Stimulated activated CD4-positive, alpha-beta T cell treated with anti-CD3 and anti-CD28 coated beads, TNF-alpha, amount 100 ng/mL, for 24 hours (primary cell): ENCODE measurements at regions not wholly inside any gene's neighbourhood (a gene's known extent, or its start where the extent isn't known, plus 50 kb on each side); places are given as distances from the start of the nearest gene placed in this dataset.
"Not testable (repeated sequence)": the region's sequence is repeated elsewhere in the genome, so short reads cannot be mapped to it uniquely, and the experiment has no call there.

Experiments used
- DNase-seq, 3 experiments: peaks; one replicate each; pipeline ENCODE4 v3.0.0-alpha.2; 2020; ENCODE audit warnings: low read depth in 3 of 3

DNA sequence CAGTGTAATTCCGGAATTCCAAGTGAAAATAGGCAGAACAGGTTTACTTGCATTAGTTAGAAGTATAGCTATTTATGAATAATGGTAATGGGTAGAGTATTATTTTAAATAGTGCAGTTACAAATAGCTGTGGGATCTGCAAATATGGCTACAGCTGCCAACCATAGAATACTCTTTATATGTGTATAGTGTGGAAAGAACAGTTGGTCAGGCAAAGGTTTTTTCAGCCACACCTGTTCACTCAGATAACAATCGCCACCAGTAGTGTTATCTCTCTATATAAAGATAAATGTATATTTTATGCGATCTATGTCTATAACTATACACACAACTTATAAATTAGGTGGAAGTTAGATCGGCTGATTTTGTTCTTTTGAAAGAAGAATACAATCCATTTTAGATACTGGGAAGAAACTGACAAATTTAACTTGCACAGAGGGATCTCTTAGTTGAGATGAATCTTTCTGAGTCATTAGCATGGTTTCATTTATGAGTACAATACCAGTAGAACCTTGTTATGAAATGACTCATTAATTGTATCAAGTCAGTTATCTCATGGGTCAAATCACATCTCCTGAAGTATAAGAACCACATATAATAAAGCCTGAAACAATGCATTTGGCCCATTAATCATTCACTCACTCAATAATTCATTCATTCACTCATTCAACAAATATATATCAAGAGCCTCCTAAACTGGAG, 100.9 kb upstream of the NR3C2 start:
- no peak for DNase-seq

DNA sequence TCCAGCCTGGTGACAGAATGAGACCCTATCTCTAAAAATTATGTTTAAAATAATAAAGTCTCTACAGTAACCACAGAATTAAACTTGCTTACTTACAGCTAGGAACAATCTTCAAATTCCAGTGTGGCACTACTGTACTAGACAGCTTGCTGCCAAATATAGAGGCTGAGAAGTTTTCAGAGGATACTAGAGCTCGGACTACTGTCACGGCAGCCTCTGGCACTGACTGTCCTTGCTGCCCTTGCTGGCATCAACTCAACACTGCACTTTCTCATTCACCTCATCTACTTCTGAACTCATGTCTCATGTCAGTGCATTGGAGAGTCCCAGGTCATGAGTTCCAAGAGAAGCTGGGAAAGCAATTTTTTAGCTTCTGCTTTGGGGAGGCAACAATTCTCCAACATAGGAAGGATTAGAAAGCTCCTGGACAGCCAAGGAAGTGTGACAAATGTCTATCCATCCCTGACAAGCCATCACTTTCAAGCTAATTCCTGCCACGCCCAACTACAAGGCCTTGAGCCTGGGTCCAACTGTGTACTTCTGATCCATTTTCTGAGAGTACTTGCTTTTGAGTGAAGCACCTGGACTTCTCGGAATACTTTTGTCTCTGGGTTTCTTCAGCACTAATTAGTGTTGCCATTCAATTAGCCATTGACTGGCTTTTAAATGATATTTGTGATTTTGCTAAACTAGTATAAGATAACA, 98.6 kb upstream of the NR3C2 start:
- no peak for DNase-seq

DNA sequence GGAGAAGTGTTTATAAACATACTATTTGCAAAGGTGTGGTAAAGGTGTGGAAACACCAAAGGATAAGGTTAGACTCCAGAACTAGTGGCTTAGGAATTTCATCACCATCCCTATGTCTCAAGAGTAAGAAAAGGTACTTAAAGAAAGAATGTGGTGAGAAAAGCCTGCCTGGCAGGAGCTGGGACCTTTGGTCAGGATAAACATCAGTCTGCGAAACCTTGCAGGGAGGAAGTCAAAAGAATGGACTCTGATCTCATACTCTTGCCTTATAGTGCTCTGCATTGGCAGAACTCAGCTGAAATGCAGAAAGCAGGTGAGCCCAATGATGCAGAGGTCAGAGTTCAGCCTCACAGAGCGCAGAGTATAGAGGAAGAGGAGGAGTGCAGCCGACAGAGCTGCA, 97.2 kb upstream of the NR3C2 start:
- no peak for DNase-seq

DNA sequence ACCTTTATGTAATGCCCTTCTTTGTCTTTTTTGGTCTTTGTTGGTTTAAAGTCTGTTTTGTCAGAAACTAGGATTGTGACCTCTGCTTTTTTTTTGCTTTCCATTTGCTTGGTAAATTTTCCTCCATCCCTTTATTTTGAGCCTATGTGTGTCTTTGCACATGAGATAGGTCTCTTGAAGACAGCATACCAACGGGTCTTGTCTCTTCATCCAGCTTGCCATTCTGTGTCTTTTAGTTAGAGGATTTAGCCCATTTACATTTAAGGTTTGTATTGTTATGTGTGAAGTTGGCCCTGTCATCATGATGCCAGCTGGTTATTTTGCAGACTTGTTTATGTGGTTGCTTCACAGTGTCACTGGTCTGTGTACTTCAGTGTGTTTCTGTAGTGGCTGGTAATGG, 91.6 kb upstream of the NR3C2 start:
- not testable (repeated sequence) for DNase-seq

DNA sequence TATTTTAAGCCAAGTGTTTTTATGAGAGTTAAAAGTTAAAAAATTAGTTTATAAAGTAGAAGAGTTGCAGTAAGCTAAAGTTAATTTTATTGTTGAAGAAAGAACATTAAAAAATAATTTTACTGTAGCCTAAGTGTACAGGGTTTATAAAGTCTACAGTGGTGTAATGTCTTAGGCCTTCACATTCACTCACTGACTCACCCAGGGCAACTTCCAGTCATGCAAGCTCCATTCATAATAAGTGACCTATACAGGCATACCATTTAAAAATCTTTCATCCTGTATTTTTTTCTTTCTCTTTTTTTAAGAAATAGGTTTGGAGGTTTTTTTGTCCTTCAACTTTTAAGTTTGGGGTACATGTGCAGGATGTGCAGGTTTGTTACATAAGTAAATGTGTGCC, 87.9 kb upstream of the NR3C2 start:
- DNase-seq: no peak

DNA sequence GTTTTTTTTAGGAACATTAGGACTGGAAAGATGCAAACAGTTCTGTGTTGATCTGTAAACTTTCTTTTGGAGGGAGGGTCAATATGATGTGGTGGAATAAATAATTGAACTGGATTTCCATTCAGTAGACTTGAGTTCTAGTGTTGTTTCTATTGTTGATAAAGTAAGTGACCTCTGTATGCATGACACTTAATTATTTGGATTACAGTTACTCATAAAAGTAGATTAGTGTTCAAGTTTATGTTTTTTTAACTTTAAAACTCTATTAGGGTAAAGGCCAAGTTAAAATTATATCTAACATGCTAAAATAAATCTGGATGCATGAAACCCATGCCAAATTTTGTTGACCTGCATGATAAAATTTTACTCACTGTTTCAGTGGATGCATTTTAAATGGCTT, 85.4 kb upstream of the NR3C2 start:
- DNase-seq: no peak

DNA sequence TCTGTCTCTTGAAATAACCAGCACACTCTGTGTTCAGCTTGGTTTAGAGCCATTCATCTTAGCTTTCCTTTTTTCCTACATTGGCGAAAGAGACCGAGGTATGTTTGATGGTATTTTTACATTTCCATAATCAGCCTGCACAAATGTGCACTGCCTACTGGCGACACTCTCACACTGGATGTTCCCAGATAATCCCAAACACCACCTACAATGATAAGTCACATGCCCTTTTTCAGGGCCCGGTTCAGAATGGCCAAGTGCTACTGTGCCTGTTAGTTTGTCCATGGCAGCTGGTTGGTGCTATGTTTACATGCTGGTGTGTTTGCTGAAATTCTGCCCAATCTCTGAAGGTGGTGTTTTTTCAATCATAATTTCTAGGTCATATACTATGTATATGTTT, 80.8 kb upstream of the NR3C2 start:
- DNase-seq: no peak

DNA sequence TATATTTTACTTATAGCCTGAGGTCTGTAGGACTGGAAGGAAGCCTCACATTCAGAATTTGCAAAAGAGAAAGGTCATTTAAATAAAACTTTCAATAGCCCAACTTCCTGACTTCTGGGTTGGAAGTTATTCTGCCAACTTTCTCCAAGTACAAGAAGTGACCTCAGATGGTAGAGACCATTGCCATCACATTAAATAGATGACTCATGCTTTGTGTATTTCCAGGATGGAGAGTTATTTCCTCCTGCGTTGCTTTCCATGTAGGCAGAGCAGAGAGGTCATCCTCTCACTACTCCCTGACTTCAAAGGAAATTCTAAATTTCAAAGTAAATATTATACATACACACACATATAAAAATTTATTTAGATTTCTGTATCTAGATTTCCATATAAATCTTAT, 73.0 kb upstream of the NR3C2 start:
- DNase-seq: no peak

DNA sequence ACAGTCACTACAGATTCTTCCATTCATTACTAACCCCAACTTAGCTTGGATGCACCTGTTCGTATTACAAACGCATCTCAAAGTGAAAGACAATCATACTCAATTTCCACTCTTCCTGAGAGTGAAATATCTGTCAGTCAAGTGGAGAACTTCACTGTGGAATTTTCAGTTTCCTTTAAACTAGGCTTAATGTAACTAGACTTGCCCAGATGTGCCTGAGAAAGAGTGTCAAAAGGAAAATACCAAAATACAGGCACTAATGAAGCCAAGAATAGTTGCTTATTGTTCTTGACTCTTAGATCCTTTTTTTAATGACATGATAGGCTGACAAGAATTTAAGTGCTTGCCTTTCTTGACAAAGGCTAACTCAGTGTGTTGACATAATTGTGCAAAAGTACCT, 72.4 kb upstream of the NR3C2 start:
- no peak for DNase-seq

DNA sequence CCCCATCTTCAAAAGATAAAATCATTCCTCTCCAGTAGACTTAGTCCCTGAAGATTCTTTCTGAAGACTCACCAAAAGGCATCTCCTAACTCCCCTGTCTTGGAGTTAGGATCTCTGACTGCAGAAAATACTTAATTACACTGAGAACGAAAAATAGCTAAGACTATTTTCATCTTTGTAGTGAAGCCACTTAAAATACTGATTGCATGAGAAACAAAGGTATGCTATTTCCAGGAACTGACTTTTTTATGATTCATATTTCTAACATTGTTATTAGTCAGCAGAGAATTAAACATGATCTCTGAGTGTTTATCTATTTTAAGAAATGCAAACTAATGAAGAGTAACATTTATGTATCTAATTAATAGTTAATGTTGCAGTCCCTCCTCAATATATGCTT, 71.8 kb upstream of the NR3C2 start:
- DNase-seq: no peak

DNA sequence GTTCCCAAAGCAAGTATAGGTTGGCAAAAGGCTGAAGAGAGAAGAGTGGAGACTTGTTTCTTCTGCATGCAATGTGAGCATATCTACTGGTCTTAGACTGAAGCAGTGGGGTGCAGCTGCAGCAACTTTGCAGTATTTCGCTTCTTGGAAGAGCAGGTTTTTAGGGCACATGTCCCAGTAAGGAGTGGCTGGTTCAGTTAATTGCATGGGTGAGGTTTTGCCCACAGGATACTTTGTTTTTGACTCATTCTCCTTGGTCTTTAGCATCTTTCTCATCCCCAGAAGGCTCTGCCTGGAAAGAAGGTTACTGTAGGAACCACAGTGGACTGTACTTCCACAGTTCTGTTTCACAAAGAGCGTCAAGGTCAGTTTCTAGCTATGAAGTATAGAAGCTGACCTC, 68.0 kb upstream of the NR3C2 start:
- DNase-seq: no peak

DNA sequence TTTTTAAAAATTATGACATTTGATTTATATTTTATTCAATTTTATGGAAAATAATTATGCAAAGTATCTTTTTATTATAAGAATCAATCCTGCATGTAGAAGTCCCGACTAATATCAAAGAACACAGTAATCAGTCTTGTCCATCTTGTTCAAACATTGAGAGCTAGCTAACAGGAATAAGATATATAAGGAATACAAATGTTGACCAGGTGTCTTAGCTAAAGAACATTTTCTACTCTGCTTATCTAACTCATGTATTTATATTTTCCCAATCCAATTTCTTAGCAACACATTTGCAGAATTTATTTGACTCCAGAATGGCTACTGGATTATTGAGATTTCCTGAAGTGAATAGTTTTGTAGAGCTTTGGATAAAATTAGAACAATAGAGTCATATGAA, 61.5 kb upstream of the NR3C2 start:
- no peak for DNase-seq

DNA sequence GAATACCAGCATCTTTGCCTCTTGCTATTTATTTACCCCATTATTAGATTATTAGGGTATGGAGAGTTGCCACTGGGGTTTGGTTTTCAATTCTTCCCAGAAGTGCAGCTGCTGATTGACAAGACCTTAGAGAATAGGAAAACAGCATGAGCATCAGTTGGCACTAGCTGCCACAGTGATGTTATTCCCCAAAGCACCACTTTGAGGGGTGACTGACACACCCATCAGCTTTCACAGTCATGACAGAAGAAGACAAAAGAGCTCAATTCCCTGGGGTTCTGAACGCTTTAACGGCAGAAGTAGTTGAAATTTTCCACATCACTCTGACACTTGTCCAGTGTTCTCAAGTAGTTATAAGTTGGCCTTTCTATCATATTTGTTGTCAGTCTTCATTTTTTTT, 55.0 kb upstream of the NR3C2 start:
- DNase-seq: no peak

DNA sequence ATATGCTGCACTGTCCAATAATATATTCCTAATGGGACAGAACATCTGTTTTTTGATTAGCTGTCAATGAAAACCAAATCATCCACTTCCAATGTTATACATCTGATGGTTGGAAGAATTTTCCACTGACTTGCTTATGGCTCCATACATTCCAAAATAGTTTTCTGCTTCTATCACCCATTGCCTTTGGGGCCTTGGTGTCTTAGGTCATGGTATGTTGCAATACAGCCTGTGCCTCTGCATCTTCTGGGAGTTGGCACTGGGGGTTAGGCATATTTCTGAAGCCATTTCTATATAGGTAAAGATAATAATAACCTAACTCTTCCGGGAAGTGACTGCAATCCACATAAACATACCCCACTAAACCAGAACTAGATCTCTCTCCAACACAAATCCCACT, 53.2 kb upstream of the NR3C2 start:
- DNase-seq: no peak
